ENCODE measurements at regions not wholly inside any gene's neighbourhood (a gene's known extent, or its start where the extent isn't known, plus 50 kb on each side); places are given as distances from the start of the nearest gene placed in this dataset.
"Not testable (repeated sequence)": the region's sequence is repeated elsewhere in the genome, so short reads cannot be mapped to it uniquely, and the experiment has no call there.

DNA sequence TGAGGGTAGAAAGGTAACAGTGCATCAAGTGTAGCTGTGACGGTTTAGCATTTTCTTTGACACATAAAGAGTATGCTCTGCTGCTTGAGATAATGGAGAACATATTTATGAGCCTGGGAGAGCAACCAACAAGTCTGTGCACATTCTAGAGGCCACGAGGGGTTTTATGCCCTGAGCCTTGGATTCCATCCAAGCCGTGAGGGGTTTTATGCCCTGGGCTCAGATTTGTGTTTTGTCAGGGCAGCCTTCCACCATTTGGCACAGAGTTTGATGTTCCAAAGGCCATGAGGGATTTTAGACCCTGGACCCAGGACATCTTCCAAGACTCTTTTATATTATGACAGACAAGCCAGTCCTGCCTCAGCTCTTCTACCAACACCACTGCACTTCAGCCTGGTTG, 106.4 kb downstream of the ZNF486 start:
- Mint-ChIP-seq H3K36me3 (ENCODE audit: insufficient read depth in 2 of 2) (no peaks in the 10 kb centered on the region), H3K4me1 (ENCODE audit: low read depth) (no peaks in the 10 kb centered on the region), H3K27ac (no peak overlapping the region), H3K9me3 (no peaks in the 10 kb centered on the region), H3K4me3 (no peak overlapping the region), H3K27me3 (ENCODE audit: low read depth) (no peaks in the 10 kb centered on the region)
- no peak for ATAC-seq (replicated peaks in 1 of 2)
- no peak for DNase-seq

DNA sequence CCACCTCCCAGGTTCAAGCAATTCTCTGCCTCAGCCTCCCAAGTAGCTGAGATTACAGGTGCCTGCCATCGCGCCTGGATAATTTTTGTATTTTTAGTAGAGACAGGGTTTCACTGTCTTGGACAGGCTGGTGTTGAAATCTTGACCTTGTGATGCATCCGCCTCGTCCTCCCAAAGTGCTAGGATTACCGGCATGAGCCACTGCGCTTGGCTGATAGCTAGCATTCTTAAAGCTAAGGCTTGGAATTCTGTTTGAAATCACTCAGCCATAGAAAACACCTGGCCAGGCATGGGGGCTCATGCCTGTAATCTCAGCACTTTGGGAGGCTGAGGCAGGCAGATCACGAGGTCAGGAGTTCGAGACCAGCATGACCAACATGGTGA, 105.6 kb downstream of the ZNF486 start:
- DNase-seq; H3K4me1 Mint-ChIP-seq (ENCODE audit: low read depth); H3K9me3 Mint-ChIP-seq; ATAC-seq (replicated peaks in 1 of 2); H3K4me3 Mint-ChIP-seq; H3K27me3 Mint-ChIP-seq (ENCODE audit: low read depth); H3K36me3 Mint-ChIP-seq (ENCODE audit: insufficient read depth in 2 of 2); H3K27ac Mint-ChIP-seq: not testable (repeated sequence)

DNA sequence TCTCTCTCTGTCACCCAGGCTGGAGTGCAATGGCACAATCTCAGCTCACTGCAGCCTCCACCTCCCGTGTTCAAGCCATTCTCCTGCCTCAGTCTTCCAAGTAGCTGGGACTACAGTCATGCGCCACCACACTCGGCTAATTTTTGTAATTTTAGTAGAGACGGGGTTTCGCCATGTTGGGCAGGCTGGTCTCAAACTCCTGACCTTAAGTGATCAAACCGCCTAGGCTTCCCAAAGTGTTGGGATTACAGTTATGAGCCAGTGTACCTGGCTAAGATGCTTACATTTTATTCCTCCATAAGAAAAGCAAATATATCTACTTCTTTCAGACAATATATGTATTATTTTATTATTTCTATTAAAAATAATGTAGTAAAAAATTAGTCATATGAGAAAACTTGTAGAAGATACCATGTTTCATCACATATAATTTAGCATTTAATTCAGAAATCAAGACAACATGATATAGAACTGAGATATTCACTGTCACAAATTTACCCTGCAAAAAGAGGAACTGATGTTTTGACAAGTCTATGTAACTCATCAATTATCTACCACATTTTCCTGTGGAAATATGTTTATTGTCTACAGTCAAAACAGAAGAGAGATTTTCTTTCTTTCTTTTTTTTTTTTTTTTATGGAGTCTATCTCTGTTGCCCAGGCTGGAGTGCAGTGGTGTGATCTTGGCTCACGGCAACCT, 105.1 kb downstream of the ZNF486 start:
- not testable (repeated sequence) for ATAC-seq (replicated peaks in 1 of 2); H3K36me3 Mint-ChIP-seq (ENCODE audit: insufficient read depth in 2 of 2); H3K27me3 Mint-ChIP-seq (ENCODE audit: low read depth); H3K4me1 Mint-ChIP-seq (ENCODE audit: low read depth); DNase-seq; H3K9me3 Mint-ChIP-seq; H3K4me3 Mint-ChIP-seq; H3K27ac Mint-ChIP-seq

DNA sequence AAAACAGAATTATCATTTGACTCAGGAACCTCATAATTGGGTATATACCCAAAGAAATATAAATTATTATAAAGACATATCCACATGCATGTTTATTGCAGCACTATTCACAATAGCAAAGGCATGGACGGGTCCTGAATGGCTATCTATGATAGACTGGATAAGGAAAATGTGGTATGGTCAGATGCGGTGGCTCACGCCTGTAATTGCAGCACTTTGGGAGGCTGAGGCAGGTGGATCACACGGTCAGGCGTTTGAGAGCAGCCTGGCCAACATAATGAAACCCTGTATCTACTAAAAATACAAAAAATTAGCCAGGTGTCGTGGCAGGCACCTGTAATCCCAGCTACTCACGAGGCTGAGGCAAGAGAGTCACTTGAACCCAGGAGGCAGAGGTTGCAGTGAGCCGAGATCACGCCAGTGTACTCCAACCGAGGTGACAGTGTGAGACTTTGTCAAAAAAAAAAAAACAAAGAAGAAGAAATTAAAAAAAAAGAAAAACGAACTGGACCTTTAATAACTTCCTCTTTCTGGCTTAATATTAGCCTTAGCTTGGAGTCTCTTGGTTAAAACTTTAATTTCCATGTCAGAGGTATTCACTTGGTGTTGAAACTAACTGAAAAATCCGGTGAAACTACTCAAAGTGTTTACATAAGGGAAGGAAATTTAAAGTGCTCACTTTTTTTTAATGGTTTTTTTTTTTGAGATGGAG, 104.4 kb downstream of the ZNF486 start:
- Mint-ChIP-seq H3K9me3 (no peaks in the 10 kb centered on the region), H3K27ac (no peak overlapping the region), H3K4me3 (no peak overlapping the region), H3K4me1 (ENCODE audit: low read depth) (no peaks in the 10 kb centered on the region), H3K27me3 (ENCODE audit: low read depth) (no peaks in the 10 kb centered on the region), H3K36me3 (ENCODE audit: insufficient read depth in 2 of 2) (no peaks in the 10 kb centered on the region)
- no peak for ATAC-seq (replicated peaks in 1 of 2)
- no peak for DNase-seq

DNA sequence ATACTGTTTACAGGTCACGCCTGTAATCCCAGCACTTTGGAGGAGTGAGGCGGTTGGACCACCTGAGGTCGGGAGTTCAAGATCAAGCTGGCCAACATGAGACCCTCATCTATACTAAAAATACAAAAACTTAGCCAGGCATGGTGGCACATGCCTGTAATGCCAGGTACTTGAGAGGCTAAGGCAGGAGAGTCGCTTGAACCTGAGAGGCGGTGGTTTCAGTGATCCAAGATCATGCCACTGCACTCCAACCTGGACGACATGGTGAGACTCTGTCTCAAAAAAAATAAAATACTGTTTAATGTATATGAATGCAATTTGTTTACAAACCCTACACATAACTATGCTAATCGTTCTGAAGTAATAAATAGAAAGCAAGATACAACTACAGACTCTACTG, 102.4 kb downstream of the ZNF486 start:
- no peak overlapping the region for H3K27ac Mint-ChIP-seq
- H3K27me3 Mint-ChIP-seq (ENCODE audit: low read depth), result no peaks in the 10 kb centered on the region
- no peak for DNase-seq
- no peaks in the 10 kb centered on the region for H3K4me1 Mint-ChIP-seq (ENCODE audit: low read depth)
- H3K36me3 Mint-ChIP-seq (ENCODE audit: insufficient read depth in 2 of 2), result no peaks in the 10 kb centered on the region
- peaks cover 0 to 3% of the 10 kb centered on the region in 2 donors for H3K9me3 Mint-ChIP-seq
- no peak overlapping the region for H3K4me3 Mint-ChIP-seq
- no peak for ATAC-seq (replicated peaks in 1 of 2)

DNA sequence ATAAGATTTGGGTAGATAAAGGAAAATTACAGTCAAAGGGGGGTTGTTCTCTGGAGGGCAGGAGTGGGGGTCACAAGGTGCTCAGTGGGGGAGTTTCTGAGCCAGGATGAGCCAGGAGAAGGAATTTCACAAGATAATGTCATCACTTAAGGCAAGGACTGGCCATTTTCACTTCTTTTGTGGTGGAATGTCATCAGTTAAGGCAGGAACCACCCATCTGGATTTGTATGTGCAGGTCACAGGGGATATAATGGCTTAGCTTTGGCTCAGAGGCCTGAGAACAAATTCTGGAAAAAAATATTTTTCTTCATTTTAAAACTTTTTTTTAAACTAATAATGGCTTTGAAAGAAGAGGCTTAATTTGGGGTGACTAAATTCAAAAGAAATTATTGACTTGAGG, 94.5 kb downstream of the ZNF486 start:
- H3K4me1 Mint-ChIP-seq (ENCODE audit: low read depth); H3K4me3 Mint-ChIP-seq; DNase-seq; H3K36me3 Mint-ChIP-seq (ENCODE audit: insufficient read depth in 2 of 2); ATAC-seq (replicated peaks in 1 of 2); H3K9me3 Mint-ChIP-seq; H3K27ac Mint-ChIP-seq; H3K27me3 Mint-ChIP-seq (ENCODE audit: low read depth): not testable (repeated sequence)

DNA sequence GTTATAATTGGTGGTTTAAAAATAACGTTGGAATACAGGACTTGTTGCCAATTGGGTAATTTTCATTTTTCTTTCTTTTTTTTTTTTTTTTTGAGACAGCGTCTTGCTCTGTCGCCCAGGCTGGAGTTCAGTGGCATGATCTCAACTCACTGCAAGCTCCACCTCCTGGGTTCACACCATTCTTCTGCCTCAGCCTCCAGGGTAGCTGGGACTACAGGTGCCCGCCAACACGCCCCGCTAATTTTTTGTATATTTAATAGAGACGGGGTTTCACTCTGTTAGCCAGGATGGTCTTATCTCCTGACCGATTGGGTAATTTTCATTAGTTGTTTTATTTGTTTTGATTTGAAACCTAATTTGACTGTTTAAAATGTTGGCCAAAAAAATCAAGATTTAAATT, 93.7 kb downstream of the ZNF486 start:
- not testable (repeated sequence) for H3K9me3 Mint-ChIP-seq; H3K27ac Mint-ChIP-seq; ATAC-seq (replicated peaks in 1 of 2); DNase-seq; H3K27me3 Mint-ChIP-seq (ENCODE audit: low read depth); H3K4me3 Mint-ChIP-seq; H3K4me1 Mint-ChIP-seq (ENCODE audit: low read depth); H3K36me3 Mint-ChIP-seq (ENCODE audit: insufficient read depth in 2 of 2)

DNA sequence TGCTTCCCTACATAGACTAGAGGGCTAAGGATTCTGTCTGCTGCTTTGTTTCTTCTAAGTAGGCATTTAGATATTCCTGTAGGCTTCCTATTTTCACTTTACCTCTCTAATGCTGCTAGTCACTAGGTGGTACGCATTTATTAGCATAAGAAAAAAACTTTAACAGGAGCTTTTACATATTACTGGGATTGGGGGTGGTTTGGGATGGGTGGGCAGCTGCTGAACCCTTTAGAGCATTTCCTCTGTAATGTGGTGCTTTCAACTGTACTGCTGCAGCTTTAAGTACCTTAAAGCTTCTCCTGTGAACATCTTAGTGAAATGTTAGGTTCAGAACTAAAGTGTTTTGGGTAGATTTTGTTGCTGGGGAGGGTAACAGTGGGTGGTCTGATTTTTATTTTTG, 92.6 kb downstream of the ZNF486 start:
- no peaks in the 10 kb centered on the region for H3K36me3 Mint-ChIP-seq (ENCODE audit: insufficient read depth in 2 of 2)
- no peak overlapping the region for H3K27ac Mint-ChIP-seq
- no peak overlapping the region for H3K4me3 Mint-ChIP-seq
- H3K27me3 Mint-ChIP-seq (ENCODE audit: low read depth), result no peaks in the 10 kb centered on the region
- no peaks in the 10 kb centered on the region for H3K4me1 Mint-ChIP-seq (ENCODE audit: low read depth)
- peaks cover 2 to 3% of the 10 kb centered on the region in 2 donors for H3K9me3 Mint-ChIP-seq
- no peak for ATAC-seq (replicated peaks in 1 of 2)
- DNase-seq, result no peak

DNA sequence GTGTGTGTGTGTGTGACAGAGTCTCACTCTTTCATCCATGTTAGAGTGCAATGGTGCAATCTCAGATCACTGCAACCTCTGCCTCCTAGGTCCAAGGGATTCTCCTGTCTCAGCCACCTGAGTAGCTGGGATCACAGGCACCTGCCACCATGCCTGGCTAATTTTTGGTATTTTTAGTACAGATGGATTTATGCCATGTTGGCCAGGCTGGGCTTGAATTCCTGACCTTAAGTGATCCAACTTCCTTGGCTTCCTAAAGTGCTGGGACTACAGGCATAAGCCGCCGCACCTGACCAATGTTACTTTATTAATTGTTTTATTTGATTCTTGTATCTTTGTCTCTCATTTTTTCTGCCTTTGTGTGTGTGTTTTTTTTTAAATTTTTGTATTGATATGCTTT, 89.6 kb downstream of the ZNF486 start:
- no peak for ATAC-seq (replicated peaks in 1 of 2)
- no peaks in the 10 kb centered on the region for H3K4me1 Mint-ChIP-seq (ENCODE audit: low read depth)
- H3K27ac Mint-ChIP-seq, result no peak overlapping the region
- H3K36me3 Mint-ChIP-seq (ENCODE audit: insufficient read depth in 2 of 2), result no peaks in the 10 kb centered on the region
- no peak for DNase-seq
- H3K27me3 Mint-ChIP-seq (ENCODE audit: low read depth), result no peaks in the 10 kb centered on the region
- H3K4me3 Mint-ChIP-seq, result no peak overlapping the region
- H3K9me3 Mint-ChIP-seq, result peaks cover 0 to 3% of the 10 kb centered on the region in 2 donors

DNA sequence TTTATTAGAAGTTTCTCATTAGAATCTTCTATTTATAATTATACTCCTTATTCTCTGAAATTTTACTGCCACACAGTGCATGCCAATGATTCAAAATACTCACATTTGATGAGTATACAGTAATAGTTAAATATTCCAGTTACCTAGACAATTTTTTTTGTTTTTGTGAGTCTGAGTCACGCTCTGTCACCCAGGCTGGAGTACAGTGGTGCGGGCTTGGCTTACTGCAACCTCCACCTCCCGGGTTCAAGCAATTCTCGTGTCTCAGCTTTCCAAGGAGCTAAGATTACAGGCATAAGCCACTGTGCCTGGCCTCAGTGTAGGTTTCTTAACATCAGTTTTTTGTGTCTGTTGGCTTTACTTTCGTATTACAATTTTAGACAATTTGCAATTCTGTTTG, 87.1 kb downstream of the ZNF486 start:
- Mint-ChIP-seq H3K4me3 (no peak overlapping the region), H3K27ac (no peak overlapping the region)
- ATAC-seq (replicated peaks in 1 of 2), result no peak

DNA sequence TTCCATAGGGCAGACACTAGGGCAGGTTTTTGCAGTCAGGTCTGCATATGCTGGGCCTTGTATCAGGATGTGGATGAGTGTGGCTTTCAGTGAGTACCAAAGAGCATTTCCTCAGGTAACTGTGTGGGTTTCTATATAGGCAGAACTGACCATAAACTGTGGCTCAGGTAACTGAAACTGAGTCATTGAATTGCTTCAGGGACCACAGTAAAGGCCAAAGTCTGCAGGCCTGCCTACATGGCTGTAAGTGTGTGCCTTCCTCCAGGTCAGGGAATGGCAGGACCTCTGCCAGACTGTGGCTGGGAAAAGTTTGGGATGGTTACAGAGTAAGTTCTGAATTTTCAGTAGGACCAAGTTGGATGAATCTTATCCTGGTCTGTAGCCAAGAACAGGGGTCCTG, 85.6 kb downstream of the ZNF486 start:
- ATAC-seq (replicated peaks in 1 of 2) (no peak), DNase-seq (no peak)
- H3K27ac Mint-ChIP-seq, result no peak overlapping the region
- H3K36me3 Mint-ChIP-seq (ENCODE audit: insufficient read depth in 2 of 2), result no peaks in the 10 kb centered on the region
- H3K4me3 Mint-ChIP-seq, result no peak overlapping the region
- H3K4me1 Mint-ChIP-seq (ENCODE audit: low read depth), result no peaks in the 10 kb centered on the region
- H3K27me3 Mint-ChIP-seq (ENCODE audit: low read depth), result no peaks in the 10 kb centered on the region
- H3K9me3 Mint-ChIP-seq, result no peaks in the 10 kb centered on the region

More for the DNA sequence above, 87.1 kb downstream of the ZNF486 start:
- Mint-ChIP-seq H3K4me1 (ENCODE audit: low read depth) (no peaks in the 10 kb centered on the region), H3K36me3 (ENCODE audit: insufficient read depth in 2 of 2) (no peaks in the 10 kb centered on the region), H3K9me3 (peaks cover 0 to 3% of the 10 kb centered on the region in 2 donors), H3K27me3 (ENCODE audit: low read depth) (no peaks in the 10 kb centered on the region)
- no peak for DNase-seq

DNA sequence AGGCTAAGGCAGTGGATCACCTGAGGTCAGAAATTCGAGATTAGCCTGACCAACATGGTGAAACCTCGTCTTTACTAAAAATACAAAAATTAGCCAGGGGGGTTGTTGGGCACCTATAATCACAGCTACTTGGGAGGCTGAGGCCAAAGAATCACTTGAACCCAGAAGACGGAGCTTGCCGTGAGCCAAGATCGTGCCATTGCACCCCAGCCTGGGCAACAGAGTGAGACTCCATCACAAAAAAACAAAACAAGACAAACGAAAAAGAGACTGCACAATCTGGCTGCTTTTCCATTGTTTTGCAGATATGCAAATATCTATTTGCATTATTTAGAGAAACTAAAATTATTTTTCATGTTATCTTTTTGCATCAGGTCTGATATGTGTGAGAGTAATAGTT, 83.6 kb downstream of the ZNF486 start:
- no peaks in the 10 kb centered on the region for H3K27me3 Mint-ChIP-seq (ENCODE audit: low read depth)
- no peak overlapping the region for H3K27ac Mint-ChIP-seq
- no peak for ATAC-seq (replicated peaks in 1 of 2)
- no peaks in the 10 kb centered on the region for H3K4me1 Mint-ChIP-seq (ENCODE audit: low read depth)
- DNase-seq, result no peak
- H3K4me3 Mint-ChIP-seq, result no peak overlapping the region
- no peaks in the 10 kb centered on the region for H3K36me3 Mint-ChIP-seq (ENCODE audit: insufficient read depth in 2 of 2)
- no peaks in the 10 kb centered on the region for H3K9me3 Mint-ChIP-seq

DNA sequence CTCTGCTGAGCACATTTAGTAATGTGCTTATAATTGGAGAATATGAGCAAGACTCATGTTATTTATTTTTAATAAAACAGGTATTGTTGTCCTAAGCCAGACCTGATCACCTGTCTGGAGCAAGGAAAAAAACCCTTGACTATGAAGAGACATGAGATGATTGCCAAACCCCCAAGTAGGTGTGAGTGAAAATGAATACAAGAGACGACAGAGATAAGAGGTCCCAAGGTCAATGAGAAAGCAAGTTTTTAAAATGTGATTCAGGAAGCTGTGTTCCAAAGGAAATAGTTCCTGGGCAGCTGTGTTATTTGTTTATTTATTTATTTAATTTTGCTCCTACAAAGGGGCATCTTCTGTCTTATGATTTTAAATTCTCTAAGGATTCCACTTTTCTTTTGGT, 83.1 kb downstream of the ZNF486 start:
- Mint-ChIP-seq H3K27me3 (ENCODE audit: low read depth) (no peaks in the 10 kb centered on the region), H3K4me1 (ENCODE audit: low read depth) (no peaks in the 10 kb centered on the region), H3K36me3 (ENCODE audit: insufficient read depth in 2 of 2) (no peaks in the 10 kb centered on the region), H3K4me3 (no peak overlapping the region), H3K9me3 (no peaks in the 10 kb centered on the region), H3K27ac (no peak overlapping the region)
- ATAC-seq (replicated peaks in 1 of 2) (no peak), DNase-seq (no peak)

Measured in activated T-cell treated with anti-CD3 and anti-CD28 coated beads, Interleukin-2, amount 50 U/mL, for 72 hours (primary cell).